ENCODE measurements at regions not wholly inside any gene's neighbourhood (a gene's known extent, or its start where the extent isn't known, plus 50 kb on each side); places are given as distances from the start of the nearest gene placed in this dataset.

DNA sequence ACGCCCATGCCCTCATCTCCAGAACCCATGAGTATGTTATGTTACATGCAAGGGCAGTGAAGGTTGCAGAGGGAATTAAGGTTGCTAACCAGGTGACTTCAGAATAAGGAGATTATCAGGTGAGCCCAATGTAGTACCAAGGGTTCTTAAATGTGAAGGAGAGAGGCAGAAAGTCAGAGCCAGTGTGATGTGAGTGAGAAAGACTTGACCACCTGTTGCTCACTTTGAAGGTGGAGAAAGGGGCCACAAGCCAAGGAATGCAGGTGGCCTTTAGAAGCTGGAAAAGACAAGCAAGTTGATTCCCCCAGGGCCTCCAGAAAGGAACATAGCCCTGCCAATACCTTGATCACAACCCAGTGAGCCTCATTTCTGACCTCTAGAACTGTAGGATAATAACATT is 84.7 kb upstream of the CLDN14 start:
- Mint-ChIP-seq H3K4me3 (no peak overlapping the region), H3K9me3 (no peaks in the 10 kb centered on the region), H3K36me3 (ENCODE audit: low read depth) (no peaks in the 10 kb centered on the region), H3K27ac (no peak overlapping the region), H3K4me1 (no peaks in the 10 kb centered on the region), H3K27me3 (peaks cover 12% of the 10 kb centered on the region)
- TF ChIP-seq, protein P1, sequence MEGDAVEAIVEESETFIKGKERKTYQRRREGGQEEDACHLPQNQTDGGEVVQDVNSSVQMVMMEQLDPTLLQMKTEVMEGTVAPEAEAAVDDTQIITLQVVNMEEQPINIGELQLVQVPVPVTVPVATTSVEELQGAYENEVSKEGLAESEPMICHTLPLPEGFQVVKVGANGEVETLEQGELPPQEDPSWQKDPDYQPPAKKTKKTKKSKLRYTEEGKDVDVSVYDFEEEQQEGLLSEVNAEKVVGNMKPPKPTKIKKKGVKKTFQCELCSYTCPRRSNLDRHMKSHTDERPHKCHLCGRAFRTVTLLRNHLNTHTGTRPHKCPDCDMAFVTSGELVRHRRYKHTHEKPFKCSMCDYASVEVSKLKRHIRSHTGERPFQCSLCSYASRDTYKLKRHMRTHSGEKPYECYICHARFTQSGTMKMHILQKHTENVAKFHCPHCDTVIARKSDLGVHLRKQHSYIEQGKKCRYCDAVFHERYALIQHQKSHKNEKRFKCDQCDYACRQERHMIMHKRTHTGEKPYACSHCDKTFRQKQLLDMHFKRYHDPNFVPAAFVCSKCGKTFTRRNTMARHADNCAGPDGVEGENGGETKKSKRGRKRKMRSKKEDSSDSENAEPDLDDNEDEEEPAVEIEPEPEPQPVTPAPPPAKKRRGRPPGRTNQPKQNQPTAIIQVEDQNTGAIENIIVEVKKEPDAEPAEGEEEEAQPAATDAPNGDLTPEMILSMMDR (IDR thresholded peaks at IDR 0.05), result no peak
- ATAC-seq (ENCODE audit: low read depth), result no peak
- ChIA-PET POLR2A (no interaction called here), CTCF (no interaction called here)
- intact Hi-C loops (cut with micrococcal nuclease), result no loop called here
- no peak for DNase-seq

DNA sequence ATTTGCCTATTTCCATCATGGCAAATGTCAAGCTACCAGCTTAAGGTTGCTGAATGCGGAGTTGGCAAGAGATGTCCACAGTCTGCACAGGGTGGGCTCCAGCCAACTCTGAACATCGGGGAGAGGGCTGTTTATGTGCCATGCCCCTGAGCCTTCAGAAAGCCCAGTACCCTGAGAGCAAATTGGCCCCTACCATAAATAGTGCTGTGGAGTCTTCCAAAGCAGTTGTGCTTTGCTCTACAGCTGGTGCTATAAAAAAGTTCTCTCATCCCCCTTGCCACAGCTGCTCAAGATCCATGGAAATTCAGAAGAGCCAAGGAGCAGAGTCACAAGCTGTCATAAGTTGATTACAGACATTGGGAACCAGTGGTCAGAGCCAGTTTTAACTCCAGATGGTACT is 85.6 kb upstream of the CLDN14 start:
- TF ChIP-seq, protein P1 (IDR thresholded peaks at IDR 0.05), result no peak
- H3K27ac Mint-ChIP-seq, result no peak overlapping the region
- ChIA-PET CTCF (no interaction called here), POLR2A (no interaction called here)
- H3K36me3 Mint-ChIP-seq (ENCODE audit: low read depth), result no peaks in the 10 kb centered on the region
- no peaks in the 10 kb centered on the region for H3K9me3 Mint-ChIP-seq
- DNase-seq, result no peak
- H3K27me3 Mint-ChIP-seq, result peaks cover 12% of the 10 kb centered on the region
- no peak overlapping the region for H3K4me3 Mint-ChIP-seq
- intact Hi-C loops (cut with micrococcal nuclease), result no loop called here
- no peaks in the 10 kb centered on the region for H3K4me1 Mint-ChIP-seq
- ATAC-seq (ENCODE audit: low read depth), result no peak

DNA sequence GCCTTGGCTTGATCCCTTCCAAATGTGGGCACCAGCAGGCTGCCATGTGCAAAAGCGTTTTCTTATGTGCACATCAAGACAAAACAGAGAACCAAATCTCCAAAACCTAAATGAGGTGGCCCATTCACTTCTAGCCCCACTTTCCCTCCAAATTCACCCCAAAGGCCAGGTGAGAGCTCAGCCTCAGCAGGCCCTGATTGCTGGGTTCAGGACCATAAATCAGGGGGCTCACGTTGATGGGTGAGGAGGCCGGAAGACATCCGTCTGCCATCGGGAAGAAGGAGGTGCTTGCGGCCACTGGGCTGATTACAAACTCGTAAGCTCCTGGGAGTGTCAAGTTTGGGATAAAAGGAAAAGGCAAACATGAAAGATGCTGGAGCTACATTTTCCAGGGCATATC is 86.7 kb upstream of the CLDN14 start:
- ATAC-seq (ENCODE audit: low read depth), result no peak
- Mint-ChIP-seq H3K4me3 (no peak overlapping the region), H3K27ac (no peak overlapping the region), H3K36me3 (ENCODE audit: low read depth) (no peaks in the 10 kb centered on the region), H3K9me3 (no peaks in the 10 kb centered on the region), H3K27me3 (peaks cover 12% of the 10 kb centered on the region), H3K4me1 (no peaks in the 10 kb centered on the region)
- intact Hi-C loops (cut with micrococcal nuclease), result no loop called here
- POLR2A ChIA-PET, result no interaction called here
- TF ChIP-seq, protein P1 (IDR thresholded peaks at IDR 0.05), result no peak
- CTCF ChIA-PET, result no interaction called here
- DNase-seq, result no peak

DNA sequence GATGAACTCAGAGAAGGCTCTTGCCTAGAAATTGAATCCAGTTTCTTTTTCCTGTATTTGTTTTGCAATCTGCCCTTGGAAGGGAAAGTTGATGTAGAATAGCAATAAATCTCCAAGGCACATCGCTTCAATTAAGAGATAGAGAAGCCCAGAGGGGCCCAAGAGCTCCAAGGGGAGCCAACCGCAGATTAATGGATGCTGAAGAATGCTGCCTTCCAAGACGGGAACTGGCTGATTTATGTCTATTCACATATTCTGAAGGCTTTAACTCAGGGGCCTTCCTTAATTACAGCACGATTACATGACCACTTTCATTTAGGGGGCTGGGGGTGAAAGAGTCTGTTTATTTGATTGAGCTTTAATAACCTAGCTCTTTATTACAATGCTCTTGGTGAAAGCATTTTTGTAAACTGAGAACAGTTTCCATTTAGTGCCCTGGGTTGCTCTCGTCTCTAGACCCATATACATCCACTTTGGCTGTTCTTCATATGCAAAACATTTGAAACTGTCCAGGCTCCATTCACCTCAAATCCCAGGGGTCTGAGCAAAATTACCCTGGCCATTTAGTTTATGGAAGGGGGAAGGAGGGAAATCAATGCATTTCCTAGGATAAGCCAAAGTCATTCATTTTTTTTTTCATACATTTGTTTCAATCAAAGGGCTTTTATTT is 87.4 kb upstream of the CLDN14 start:
- ChIA-PET CTCF (no interaction called here), POLR2A (no interaction called here)
- Mint-ChIP-seq H3K9me3 (no peaks in the 10 kb centered on the region), H3K36me3 (ENCODE audit: low read depth) (no peaks in the 10 kb centered on the region), H3K4me3 (no peak overlapping the region), H3K4me1 (no peaks in the 10 kb centered on the region), H3K27me3 (peaks cover 12% of the 10 kb centered on the region), H3K27ac (no peak overlapping the region)
- intact Hi-C loops (cut with micrococcal nuclease), result no loop called here
- no peak for DNase-seq
- TF ChIP-seq, protein P1 (IDR thresholded peaks at IDR 0.05), result no peak
- no peak for ATAC-seq (ENCODE audit: low read depth)

DNA sequence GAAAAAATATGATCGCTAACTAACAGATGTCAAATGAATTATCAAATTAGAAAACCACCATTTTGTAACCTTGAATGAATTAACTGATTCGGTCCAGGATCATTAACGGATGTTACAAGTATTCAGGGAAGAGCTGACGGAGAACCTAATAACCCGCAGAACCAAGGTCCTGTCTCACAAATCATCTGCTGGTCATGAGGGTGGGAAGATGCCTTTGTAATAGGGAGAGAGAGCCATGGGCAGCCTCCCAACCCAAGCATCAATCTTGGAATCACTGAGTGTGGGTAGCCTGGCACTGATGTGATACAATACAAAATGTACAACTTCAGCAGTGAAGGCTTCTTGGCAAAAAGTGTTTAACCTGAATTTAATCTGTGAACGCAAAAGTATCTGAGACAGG is 89.6 kb upstream of the CLDN14 start:
- Mint-ChIP-seq H3K27me3 (peaks cover 4% of the 10 kb centered on the region), H3K27ac (no peak overlapping the region), H3K36me3 (ENCODE audit: low read depth) (no peaks in the 10 kb centered on the region), H3K9me3 (no peaks in the 10 kb centered on the region), H3K4me3 (no peak overlapping the region), H3K4me1 (no peaks in the 10 kb centered on the region)
- POLR2A ChIA-PET, result no interaction called here
- ATAC-seq (ENCODE audit: low read depth) (no peak), DNase-seq (no peak)
- CTCF ChIA-PET, result no interaction called here
- intact Hi-C loops (cut with micrococcal nuclease), result no loop called here
- TF ChIP-seq, protein P1 (IDR thresholded peaks at IDR 0.05), result no peak

Data from activated B cell treated with CpG ODN at 0.5 μM for 24 hours (primary cell).